H1 (cell line): ENCODE measurements at regions not wholly inside any gene's neighbourhood (a gene's known extent, or its start where the extent isn't known, plus 50 kb on each side); places are given as distances from the start of the nearest gene placed in this dataset.

Experiments used
- CTCF ChIA-PET: fragments of 300-600 bp; sonication (Branson Sonifier 250); formaldehyde crosslinking; loops from one replicate; lab custom pipeline; 2021; ENCODE audit not compliant: partially characterized antibody; lab: Charles Lee
- POLR2A ChIA-PET: fragments of 300-600 bp; sonication (Branson Sonifier 250); formaldehyde crosslinking; loops from one replicate; lab custom pipeline; 2021; ENCODE audit warnings: inconsistent platforms; ENCODE audit not compliant: partially characterized antibody; lab: Charles Lee
- DNase-seq, 2 experiments: peaks; one replicate each; pipeline versions ENCODE4 v3.0.0 to v3.0.0-alpha.2; 2010 to 2022; ENCODE audit warnings: low spot score in 2 of 2, low read depth in 1 of 2, mixed read lengths in 1 of 2
- FAIRE-seq: peaks from 2 replicates; lab custom pipeline; 2011; peaks lifted over from hg19 to GRCh38; lab: Jason Lieb, UNC
- H2AFZ ChIP-seq: 2 replicates; pipeline ENCODE4 v1.8.1; 2012; ENCODE audit warnings: low read length, inconsistent platforms
- H2AK5ac ChIP-seq: 2 replicates; pipeline ENCODE4 v1.6.1; 2013; ENCODE audit warnings: low read depth, low read length
- H2BK120ac ChIP-seq: replicated peaks from 2 replicates; pipeline ENCODE3; 2013; ENCODE audit warnings: low read depth, low read length, inconsistent platforms
- H2BK12ac ChIP-seq: 2 replicates; pipeline ENCODE4 v1.6.1; 2013; ENCODE audit warnings: low read depth, low read length
- H2BK15ac ChIP-seq: 2 replicates; pipeline ENCODE4 v1.6.1; 2013; ENCODE audit warnings: low read length
- H2BK20ac ChIP-seq: 2 replicates; pipeline ENCODE4 v1.6.1; 2013; ENCODE audit warnings: low read length
- H2BK5ac ChIP-seq: 2 replicates; pipeline ENCODE4 v1.6.1; 2013; ENCODE audit warnings: low read depth, low read length
- H3K14ac ChIP-seq: 2 replicates; pipeline ENCODE4 v1.6.1; 2013; ENCODE audit warnings: inconsistent platforms; ENCODE audit not compliant: insufficient read length
- H3K18ac ChIP-seq: 2 replicates; pipeline ENCODE4 v1.6.1; 2013; ENCODE audit warnings: low read length; ENCODE audit errors: extremely low read depth
- H3K23ac ChIP-seq: 2 replicates; pipeline ENCODE4 v1.6.1; 2013; ENCODE audit warnings: inconsistent platforms; ENCODE audit not compliant: insufficient read length
- H3K23me2 ChIP-seq: 2 replicates; pipeline ENCODE4 v1.6.1; 2013; ENCODE audit warnings: low read depth, low read length
- H3K27ac ChIP-seq: 2 replicates; pipeline ENCODE4 v1.6.1; 2011; ENCODE audit warnings: low read depth, low read length, inconsistent platforms
- H3K27me3 ChIP-seq, 4 experiments: replicated peaks in 1 of 4; 1 replicate in 1 of 4; 2 replicates in 3 of 4; pipeline versions ENCODE4 v1.6.1 to v1.8.1; 2011 to 2013; ENCODE audit warnings: low read length in 3 of 4, mild to moderate bottlenecking in 3 of 4, inconsistent platforms in 2 of 4, mixed read lengths in 2 of 4, moderate library complexity in 1 of 4; ENCODE audit not compliant: control insufficient read depth in 3 of 4, insufficient read depth in 3 of 4; ENCODE audit errors: extremely low read depth in 1 of 4
- H3K36me3 ChIP-seq, 4 experiments: 2 replicates each; pipeline versions ENCODE4 v1.6.1 to v1.8.1; 2011 to 2013; ENCODE audit warnings: mild to moderate bottlenecking in 4 of 4, low read length in 3 of 4, moderate library complexity in 2 of 4, control low read depth in 1 of 4, inconsistent platforms in 1 of 4; ENCODE audit not compliant: insufficient read depth in 4 of 4, control insufficient read depth in 2 of 4
- H3K4ac ChIP-seq: replicated peaks from 2 replicates; pipeline ENCODE3; 2013; ENCODE audit warnings: low read length, low read depth, mixed read lengths, inconsistent platforms; ENCODE audit not compliant: insufficient read length
- H3K4me1 ChIP-seq, 4 experiments: replicated peaks in 1 of 4; 1 replicate in 1 of 4; 2 replicates in 3 of 4; pipeline versions ENCODE4 v1.6.1 to v1.8.1; 2011 to 2013; ENCODE audit warnings: low read length in 3 of 4, inconsistent platforms in 2 of 4, mixed read lengths in 1 of 4; ENCODE audit not compliant: insufficient read depth in 4 of 4, control insufficient read depth in 3 of 4
- H3K4me2 ChIP-seq, 2 experiments: 2 replicates each; pipeline versions ENCODE4 v1.6.1 to v1.8.1; 2011 to 2013; ENCODE audit warnings: low read depth in 2 of 2, low read length in 2 of 2, control low read depth in 1 of 2, inconsistent platforms in 1 of 2, mild to moderate bottlenecking in 1 of 2; ENCODE audit not compliant: insufficient read depth in 1 of 2
- H3K4me3 ChIP-seq, 4 experiments: fragments of 200-600, 300-600 bp in 1 of 4; sonication (generic), shearing (Covaris generic), sonication (Bioruptor Twin) in 1 of 4; 2 replicates each; pipeline versions ENCODE4 v1.5.1 to v1.8.1; 2011 to 2016; ENCODE audit warnings: low read length in 4 of 4, low read depth in 3 of 4, control low read depth in 2 of 4, inconsistent platforms in 2 of 4, mild to moderate bottlenecking in 2 of 4, mixed read lengths in 1 of 4, moderate library complexity in 1 of 4; ENCODE audit not compliant: insufficient read depth in 2 of 4; ENCODE audit errors: extremely low read depth in 1 of 4
- H3K56ac ChIP-seq: replicated peaks from 2 replicates; pipeline ENCODE3; 2013; ENCODE audit warnings: low read depth, mild to moderate bottlenecking, mixed read lengths, low read length, inconsistent platforms; ENCODE audit not compliant: insufficient read length
- H3K79me1 ChIP-seq: 2 replicates; pipeline ENCODE4 v1.6.1; 2013; ENCODE audit warnings: low read depth, low read length, control low read depth
- H3K79me2 ChIP-seq, 2 experiments: 2 replicates each; pipeline versions ENCODE4 v1.6.1 to v1.8.1; 2012 to 2013; ENCODE audit warnings: low read length in 2 of 2, mild to moderate bottlenecking in 2 of 2, inconsistent platforms in 1 of 2; ENCODE audit not compliant: insufficient read depth in 2 of 2, control insufficient read depth in 1 of 2
- H3K9ac ChIP-seq, 4 experiments: replicated peaks in 1 of 4; 1 replicate in 1 of 4; 2 replicates in 3 of 4; pipeline versions ENCODE4 v1.6.1 to v1.8.1; 2011 to 2013; ENCODE audit warnings: low read depth in 3 of 4, low read length in 3 of 4, control low read depth in 2 of 4, mild to moderate bottlenecking in 2 of 4, moderate library complexity in 2 of 4, inconsistent platforms in 1 of 4; ENCODE audit errors: extremely low read depth in 1 of 4
- H3K9me3 ChIP-seq, 2 experiments: 2 replicates each; pipeline versions ENCODE4 v1.6.1 to v1.8.1; 2012 to 2013; ENCODE audit warnings: mild to moderate bottlenecking in 2 of 2, moderate library complexity in 2 of 2, control low read depth in 1 of 2, inconsistent platforms in 1 of 2, low read depth in 1 of 2, low read length in 1 of 2, mixed read lengths in 1 of 2; ENCODE audit not compliant: insufficient read depth in 2 of 2
- H4K20me1 ChIP-seq, 2 experiments: replicated peaks in 1 of 2; 2 replicates each; pipeline versions ENCODE3 to v1.8.1; 2011 to 2013; ENCODE audit warnings: inconsistent platforms in 2 of 2, low read length in 2 of 2, mild to moderate bottlenecking in 1 of 2; ENCODE audit not compliant: insufficient read depth in 2 of 2, control insufficient read depth in 1 of 2
- H4K5ac ChIP-seq: 2 replicates; pipeline ENCODE4 v1.6.1; 2013; ENCODE audit warnings: low read length, low read depth, mixed read lengths, inconsistent platforms; ENCODE audit not compliant: insufficient read length
- H4K8ac ChIP-seq: 2 replicates; pipeline ENCODE4 v1.8.0; 2013; ENCODE audit warnings: mild to moderate bottlenecking, moderate library complexity, low read length, inconsistent platforms; ENCODE audit not compliant: insufficient read depth; ENCODE audit errors: extremely low read depth
- H4K91ac ChIP-seq: replicated peaks from 2 replicates; pipeline ENCODE3; 2013; ENCODE audit warnings: low read length, mixed read lengths, inconsistent platforms; ENCODE audit not compliant: insufficient read length
- BACH1 ChIP-seq: IDR thresholded peaks from 2 replicates; pipeline ENCODE4 v1.6.1; 2012; ENCODE audit warnings: low read length, improper control_type of control experiment
- CBX8 ChIP-seq: fragments of 300-800, 300-1000 bp; sonication (generic); IDR thresholded peaks from 2 replicates; pipeline ENCODE4 v1.7.1; 2016; ENCODE audit warnings: low read depth, low read length, borderline replicate concordance
- CTCF ChIP-seq, 3 experiments: IDR thresholded peaks; 1 replicate in 2 of 3; 2 replicates in 1 of 3; pipeline versions ENCODE4 v1.5.1 to v1.6.1; 2011; ENCODE audit warnings: low read length in 3 of 3, mild to moderate bottlenecking in 3 of 3, inconsistent platforms in 2 of 3, low read depth in 1 of 3, moderate library complexity in 1 of 3; ENCODE audit not compliant: insufficient read depth in 1 of 3; ENCODE audit errors: control extremely low read depth in 1 of 3
- RAD21 ChIP-seq, 2 experiments: IDR thresholded peaks in 1 of 2; conservative IDR thresholded peaks in 1 of 2; 2 replicates each; pipeline ENCODE4 v1.6.1; 2011; ENCODE audit warnings: low read depth in 2 of 2, low read length in 2 of 2, improper control_type of control experiment in 1 of 2, inconsistent platforms in 1 of 2, mild to moderate bottlenecking in 1 of 2, moderate library complexity in 1 of 2
- RXRA ChIP-seq: IDR thresholded peaks from 2 replicates; pipeline ENCODE4 v1.6.1; 2011; ENCODE audit warnings: low read depth, mild to moderate bottlenecking, low read length, moderate library complexity; ENCODE audit not compliant: insufficient read depth
- SIX5 ChIP-seq: IDR thresholded peaks from 2 replicates; pipeline ENCODE4 v1.6.1; 2011; ENCODE audit warnings: mild to moderate bottlenecking, low read depth, low read length
- YY1 ChIP-seq: IDR thresholded peaks from 2 replicates; pipeline ENCODE4 v1.6.1; 2011; ENCODE audit warnings: low read depth, mild to moderate bottlenecking, low read length
- WGBS, 2 experiments: shearing (Covaris generic) in 1 of 2; methylation state at CpG; one replicate each; pipeline versions ENCODE4 v1.1.6 to v1.1.7; 2013 to 2015; ENCODE audit warnings: low lambda C conversion rate in 2 of 2, mixed read lengths in 2 of 2, inconsistent platforms in 1 of 2, low coverage in 1 of 2, missing lambda C conversion rate in 1 of 2; ENCODE audit not compliant: insufficient replicate concordance in 2 of 2, insufficient coverage in 1 of 2, insufficient read length in 1 of 2; ENCODE audit errors: extremely low coverage in 1 of 2, missing lambda C conversion rate in 1 of 2; 5-methylcytosine and 5-hydroxymethylcytosine counted together

DNA sequence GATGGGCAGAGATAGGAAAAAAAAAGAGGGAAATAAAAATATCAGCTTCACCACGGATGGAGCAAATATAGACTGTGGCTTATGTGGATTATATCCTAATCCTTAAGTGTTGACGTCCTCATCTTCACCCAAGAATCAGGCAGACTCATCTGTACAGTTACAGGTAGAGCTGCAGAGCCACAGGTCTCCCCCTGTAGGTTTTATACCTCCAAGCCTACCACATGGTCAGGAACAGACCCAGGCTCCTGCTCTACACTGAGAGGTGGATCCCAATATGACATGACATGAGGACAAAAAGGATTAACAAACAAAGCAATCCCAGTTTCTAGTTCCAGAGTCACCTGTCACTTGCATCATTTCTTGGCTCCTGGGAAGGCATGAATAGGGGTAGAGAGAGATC is 400.8 kb downstream of the SEMA3D start:
- H4K91ac ChIP-seq, result no peak overlapping the region
- H3K4me2 ChIP-seq, result no peak overlapping the region
- H3K79me1 ChIP-seq, result no peaks in the 10 kb centered on the region
- no peak overlapping the region for H3K9ac ChIP-seq
- H3K56ac ChIP-seq, result no peak overlapping the region
- H3K14ac ChIP-seq, result no peak overlapping the region
- H4K20me1 ChIP-seq, result no peaks in the 10 kb centered on the region
- DNase-seq, result no peak
- CTCF ChIA-PET, result no interaction called here
- H2AK5ac ChIP-seq, result no peak overlapping the region
- H2BK12ac ChIP-seq, result no peak overlapping the region
- no peaks in the 10 kb centered on the region for H3K9me3 ChIP-seq
- peak overlapping the region; percentile 65; the same call in 1 of the 2 replicates for H2AFZ ChIP-seq
- FAIRE-seq, result peak; percentile 50
- no peak overlapping the region for H3K23ac ChIP-seq
- no peaks in the 10 kb centered on the region for H3K27me3 ChIP-seq
- TF ChIP-seq YY1, result no peak
- no peak for TF ChIP-seq CBX8
- TF ChIP-seq SIX5, result no peak
- TF ChIP-seq RXRA, result no peak
- TF ChIP-seq RAD21 (IDR thresholded peaks at IDR 0.05 in 1 of 2, conservative IDR thresholded peaks at IDR 0.05 in 1 of 2; ENCODE audit: low read depth in 2 of 2, low read length in 2 of 2), result peak in 1 of 2 experiments; percentile 25; a peak in 1 of 4 replicates
- no peak for TF ChIP-seq BACH1
- TF ChIP-seq CTCF (IDR thresholded peaks at IDR 0.05; ENCODE audit: control extremely low read depth in 1 of 3, insufficient read depth in 1 of 3, low read depth in 1 of 3, low read length in 3 of 3), result peak in 1 of 3 experiments; percentile 9; a peak in 1 of 4 replicates
- no peak overlapping the region for H3K27ac ChIP-seq
- H2BK20ac ChIP-seq, result no peak overlapping the region
- H3K4me3 ChIP-seq, result no peak overlapping the region
- H4K8ac ChIP-seq, result no peak overlapping the region
- H3K79me2 ChIP-seq, result no peaks in the 10 kb centered on the region
- no peaks in the 10 kb centered on the region for H3K23me2 ChIP-seq
- H2BK5ac ChIP-seq, result no peak overlapping the region
- no peak overlapping the region for H4K5ac ChIP-seq
- POLR2A ChIA-PET, result no interaction called here
- no peak overlapping the region for H2BK120ac ChIP-seq
- WGBS, 2 experiments, result 90% methylated on average over 2 of the region's 2 CpGs; no CpG with 5 or more reads in 1 of the 2 experiments
- H3K4ac ChIP-seq, result no peak overlapping the region
- H3K36me3 ChIP-seq, result no peaks in the 10 kb centered on the region
- no peaks in the 10 kb centered on the region for H3K4me1 ChIP-seq
- no peak overlapping the region for H2BK15ac ChIP-seq
- no peak overlapping the region for H3K18ac ChIP-seq
